ENCODE measurements at regions not wholly inside any gene's neighbourhood (a gene's known extent, or its start where the extent isn't known, plus 50 kb on each side); places are given as distances from the start of the nearest gene placed in this dataset.

- TF ChIP-seq EZH2phosphoT487 (IDR thresholded peaks at IDR 0.05; ENCODE audit: borderline replicate concordance) (no peak), CTCF (conservative IDR thresholded peaks at IDR 0.05; ENCODE audit: low read length) (no peak)
- Histone ChIP-seq H4K20me1 (ENCODE audit: insufficient read depth, low read length, poor library complexity, severe bottlenecking) (no peaks in the 10 kb centered on the region), H3K4me1 (ENCODE audit: insufficient read depth, low read length, poor library complexity, severe bottlenecking) (no peaks in the 10 kb centered on the region), H3K9me3 (ENCODE audit: insufficient read depth, low read depth, low read length) (no peaks in the 10 kb centered on the region), H2AFZ (ENCODE audit: low read length) (no peak overlapping the region), H3K79me2 (ENCODE audit: insufficient read depth, low read length) (no peaks in the 10 kb centered on the region), H3K4me3 (ENCODE audit: low read length, poor library complexity, severe bottlenecking) (no peak overlapping the region), H3K36me3 (ENCODE audit: insufficient read depth, low read length) (no peaks in the 10 kb centered on the region), H3F3A (ENCODE audit: low read depth) (no peaks in the 10 kb centered on the region), H3K27me3 (ENCODE audit: insufficient read depth, low read length, poor library complexity, severe bottlenecking) (no peaks in the 10 kb centered on the region), H3K9ac (ENCODE audit: low read depth, low read length, poor library complexity, severe bottlenecking) (no peak overlapping the region), H3K9me2 (replicated peaks; ENCODE audit: low read depth, low read length) (no peaks in the 10 kb centered on the region), H3K4me2 (ENCODE audit: low read depth, low read length, poor library complexity, severe bottlenecking) (no peak overlapping the region)
Measured at GRCh38 chr2:221343524-221343923, 228.6 kb downstream of the EPHA4 start.

GRCh38 chr2:221345516-221345915, 226.6 kb downstream of the EPHA4 start:
- no peaks in the 10 kb centered on the region for H3K9me3 ChIP-seq (ENCODE audit: insufficient read depth, low read depth, low read length)
- no peaks in the 10 kb centered on the region for H3K9me2 ChIP-seq (replicated peaks; ENCODE audit: low read depth, low read length)
- H3K36me3 ChIP-seq (ENCODE audit: insufficient read depth, low read length), result no peaks in the 10 kb centered on the region
- H3K79me2 ChIP-seq (ENCODE audit: insufficient read depth, low read length), result no peaks in the 10 kb centered on the region
- H2AFZ ChIP-seq (ENCODE audit: low read length), result no peak overlapping the region
- H3F3A ChIP-seq (ENCODE audit: low read depth), result no peaks in the 10 kb centered on the region
- H3K4me3 ChIP-seq (ENCODE audit: low read length, poor library complexity, severe bottlenecking), result no peak overlapping the region
- no peak overlapping the region for H3K9ac ChIP-seq (ENCODE audit: low read depth, low read length, poor library complexity, severe bottlenecking)
- no peak overlapping the region for H3K4me2 ChIP-seq (ENCODE audit: low read depth, low read length, poor library complexity, severe bottlenecking)
- TF ChIP-seq CTCF (conservative IDR thresholded peaks at IDR 0.05; ENCODE audit: low read length) (no peak), EZH2phosphoT487 (IDR thresholded peaks at IDR 0.05; ENCODE audit: borderline replicate concordance) (no peak)
- no peaks in the 10 kb centered on the region for H3K27me3 ChIP-seq (ENCODE audit: insufficient read depth, low read length, poor library complexity, severe bottlenecking)
- H4K20me1 ChIP-seq (ENCODE audit: insufficient read depth, low read length, poor library complexity, severe bottlenecking), result no peaks in the 10 kb centered on the region
- no peaks in the 10 kb centered on the region for H3K4me1 ChIP-seq (ENCODE audit: insufficient read depth, low read length, poor library complexity, severe bottlenecking)

GRCh38 chr2:221346411-221346810, 225.7 kb downstream of the EPHA4 start:
- H3K4me1 ChIP-seq (ENCODE audit: insufficient read depth, low read length, poor library complexity, severe bottlenecking), result no peaks in the 10 kb centered on the region
- no peaks in the 10 kb centered on the region for H3K79me2 ChIP-seq (ENCODE audit: insufficient read depth, low read length)
- H3K27me3 ChIP-seq (ENCODE audit: insufficient read depth, low read length, poor library complexity, severe bottlenecking), result no peaks in the 10 kb centered on the region
- H2AFZ ChIP-seq (ENCODE audit: low read length), result no peak overlapping the region
- no peaks in the 10 kb centered on the region for H3K36me3 ChIP-seq (ENCODE audit: insufficient read depth, low read length)
- H3K4me2 ChIP-seq (ENCODE audit: low read depth, low read length, poor library complexity, severe bottlenecking), result no peak overlapping the region
- no peak overlapping the region for H3K4me3 ChIP-seq (ENCODE audit: low read length, poor library complexity, severe bottlenecking)
- no peaks in the 10 kb centered on the region for H4K20me1 ChIP-seq (ENCODE audit: insufficient read depth, low read length, poor library complexity, severe bottlenecking)
- H3K9me3 ChIP-seq (ENCODE audit: insufficient read depth, low read depth, low read length), result no peaks in the 10 kb centered on the region
- H3K9ac ChIP-seq (ENCODE audit: low read depth, low read length, poor library complexity, severe bottlenecking), result no peak overlapping the region
- H3F3A ChIP-seq (ENCODE audit: low read depth), result no peaks in the 10 kb centered on the region
- H3K9me2 ChIP-seq (replicated peaks; ENCODE audit: low read depth, low read length), result no peaks in the 10 kb centered on the region
- TF ChIP-seq EZH2phosphoT487 (IDR thresholded peaks at IDR 0.05; ENCODE audit: borderline replicate concordance) (no peak), CTCF (conservative IDR thresholded peaks at IDR 0.05; ENCODE audit: low read length) (no peak)

Measured in Loucy (cell line).